Activated CD4-positive, alpha-beta T cell treated with anti-CD3 and anti-CD28 coated beads, Interleukin-2, Interleukin-6, amounts not matched to agents 100 ng/mL and 50 ng/mL, durations not matched to agents 16 hours and 8 hours (primary cell): ENCODE measurements at regions not wholly inside any gene's neighbourhood (a gene's known extent, or its start where the extent isn't known, plus 50 kb on each side); places are given as distances from the start of the nearest gene placed in this dataset.

Source experiments
- DNase-seq: peaks from one replicate; pipeline ENCODE4 v3.0.0-alpha.2; 2020

DNA sequence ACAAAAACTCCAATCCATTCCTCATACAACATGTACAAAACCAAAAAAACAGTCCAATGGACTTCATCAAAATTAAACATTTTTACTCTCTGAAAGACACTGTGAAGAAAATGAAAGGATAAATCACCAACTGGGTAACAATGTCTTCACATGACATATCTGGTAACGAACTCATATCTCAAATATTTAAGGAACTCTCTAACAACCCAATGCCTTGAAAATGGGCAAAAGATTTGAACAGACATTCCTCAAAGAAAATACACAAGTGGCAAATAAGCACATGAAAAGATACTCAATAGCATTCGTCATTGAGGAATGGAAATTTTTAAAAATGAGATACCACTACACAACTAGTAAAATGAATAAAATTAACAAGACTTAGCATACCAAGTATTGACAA is 198.7 kb upstream of the RASSF8 start:
- no peak for DNase-seq

GRCh38 chr12:25761356-25761755 is 197.1 kb upstream of the RASSF8 start:
- DNase-seq, result no peak

GRCh38 chr12:25764409-25764808 is 194.1 kb upstream of the RASSF8 start:
- DNase-seq, result no peak

DNA sequence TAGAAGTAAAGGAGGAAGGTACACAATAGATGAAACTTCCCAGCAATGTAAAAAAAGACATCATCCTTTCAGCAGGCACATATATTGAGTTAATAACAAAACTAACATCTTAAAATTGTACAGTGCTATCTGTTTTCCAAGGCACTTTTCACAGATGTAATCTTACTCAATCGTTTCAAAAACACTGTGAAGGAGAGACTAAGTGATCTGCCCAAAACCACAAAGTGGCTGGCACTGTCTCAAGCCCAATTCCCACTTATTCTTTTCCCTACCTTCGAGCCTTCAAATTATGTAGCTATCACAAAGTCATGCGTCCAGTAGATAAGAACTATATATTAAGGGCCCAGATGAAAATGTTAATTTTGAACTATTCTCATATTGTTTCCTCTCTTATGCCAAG is 193.6 kb upstream of the RASSF8 start:
- no peak for DNase-seq

DNA sequence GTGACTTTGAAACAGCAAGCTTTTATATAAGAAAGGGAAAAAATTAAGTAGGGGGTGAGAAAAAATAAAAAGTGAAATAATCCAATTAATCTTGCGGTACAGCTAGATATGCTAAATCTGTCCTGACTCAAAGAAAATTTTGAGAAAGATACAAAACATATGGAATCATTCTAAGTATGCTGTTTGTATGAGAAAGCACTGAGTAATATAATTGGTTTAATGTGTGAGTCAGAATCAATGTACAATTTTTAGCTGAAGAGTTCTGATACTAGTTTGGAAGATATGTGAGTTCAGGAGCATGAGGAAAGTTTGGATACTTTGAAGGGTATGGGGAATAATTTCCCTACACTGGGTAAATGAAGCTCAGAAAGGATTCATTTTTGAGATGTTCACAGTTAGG is 190.9 kb upstream of the RASSF8 start:
- no peak for DNase-seq

DNA sequence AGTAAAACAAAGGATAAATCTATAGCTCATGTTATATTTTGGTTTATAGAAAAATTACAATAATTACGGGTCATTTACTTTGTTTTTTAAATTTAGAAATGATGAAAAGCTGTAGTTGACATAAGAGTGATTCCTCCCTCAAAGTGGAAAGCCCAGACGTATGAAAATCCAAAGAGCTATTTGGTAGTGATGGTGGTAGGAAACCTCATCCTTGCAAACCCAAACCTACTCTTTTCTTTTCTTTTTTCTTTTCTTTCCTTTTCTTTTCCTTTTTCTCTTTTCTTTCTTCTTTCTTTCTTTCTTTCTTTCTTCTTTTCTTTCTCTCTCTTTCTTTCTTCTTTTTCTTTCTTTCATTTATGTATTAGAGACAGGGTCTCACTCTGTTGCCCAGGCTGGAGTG is 190.3 kb upstream of the RASSF8 start:
- no peak for DNase-seq

DNA sequence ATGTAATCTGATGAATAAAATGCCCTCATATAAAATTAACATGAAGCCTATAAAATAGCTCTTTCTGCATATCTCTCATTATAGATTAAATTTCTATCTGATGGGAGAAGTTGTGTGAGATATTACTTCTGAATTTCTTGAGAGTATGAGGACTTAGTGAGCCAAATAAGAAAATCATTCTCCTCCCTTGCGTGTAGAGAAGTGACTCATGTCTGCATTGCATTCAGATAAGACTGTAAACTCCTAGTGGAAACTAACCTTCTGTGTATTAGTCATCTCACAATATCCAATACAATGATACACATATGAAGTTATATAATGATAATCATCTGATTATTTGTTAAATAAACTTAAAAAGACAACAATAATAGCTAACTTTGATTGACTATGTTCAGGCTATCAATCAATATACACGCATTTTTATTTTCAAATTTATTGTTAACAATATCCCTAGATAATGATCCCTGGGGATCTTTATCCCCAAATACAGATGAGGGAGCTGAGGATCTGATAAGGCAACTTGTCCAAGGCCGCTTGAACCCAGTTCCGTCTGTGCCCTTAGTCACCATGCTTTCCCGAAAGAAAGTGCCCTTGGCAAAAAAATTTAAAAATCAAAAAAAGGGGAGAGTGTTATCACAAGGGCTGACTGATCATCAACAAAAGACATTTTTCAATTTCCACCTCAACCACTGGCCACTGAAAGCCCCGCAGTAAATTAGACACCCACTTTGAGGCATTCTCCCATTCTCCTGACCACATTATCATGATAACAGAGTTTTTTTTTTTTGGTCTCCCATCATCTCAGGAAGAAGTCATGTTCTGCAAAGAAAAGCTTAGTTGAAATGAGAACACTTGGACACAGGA is 189.2 kb upstream of the RASSF8 start:
- no peak for DNase-seq

DNA sequence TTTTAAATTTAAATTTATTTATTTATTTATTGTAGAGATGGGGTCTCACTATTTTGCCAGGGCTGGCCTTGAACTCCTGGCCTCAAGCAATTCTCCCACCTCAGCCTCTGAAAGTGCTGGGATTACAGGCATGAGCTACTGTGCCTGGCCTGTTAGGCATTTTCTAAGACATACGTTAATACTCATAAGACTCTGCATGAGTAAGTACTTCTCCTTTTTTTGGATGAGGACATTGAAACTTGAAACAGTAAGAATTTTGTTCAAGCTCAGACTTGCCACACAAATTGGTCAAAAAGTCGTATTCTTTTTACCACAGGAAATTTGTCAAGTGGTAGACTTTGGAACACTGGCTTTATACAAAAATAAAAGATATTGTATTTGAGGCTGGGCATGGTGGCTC is 187.4 kb upstream of the RASSF8 start:
- no peak for DNase-seq

- DNase-seq, result no peak
These were observed 187.0 kb upstream of the RASSF8 start for GRCh38 chr12:25771476-25771875.

DNA sequence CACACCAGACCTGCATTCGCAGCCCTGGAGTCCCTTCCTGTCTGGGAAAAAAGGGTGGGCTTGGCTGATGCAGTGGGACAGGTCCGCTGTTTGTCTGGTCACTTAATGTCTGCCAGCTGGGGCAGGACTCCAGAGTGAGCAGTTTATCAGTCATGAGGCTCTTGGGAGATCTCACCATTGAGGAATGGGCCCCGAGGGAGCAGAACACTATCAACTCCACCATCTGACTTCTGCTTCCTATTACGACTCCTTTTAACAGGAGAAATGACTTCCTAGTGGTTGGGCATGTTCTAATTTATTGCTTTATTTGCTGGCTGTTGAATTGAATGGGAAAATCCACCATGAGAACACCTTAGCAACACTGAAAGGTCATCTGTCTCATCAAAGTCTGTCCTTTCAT is 182.5 kb upstream of the RASSF8 start:
- DNase-seq, result no peak

DNA sequence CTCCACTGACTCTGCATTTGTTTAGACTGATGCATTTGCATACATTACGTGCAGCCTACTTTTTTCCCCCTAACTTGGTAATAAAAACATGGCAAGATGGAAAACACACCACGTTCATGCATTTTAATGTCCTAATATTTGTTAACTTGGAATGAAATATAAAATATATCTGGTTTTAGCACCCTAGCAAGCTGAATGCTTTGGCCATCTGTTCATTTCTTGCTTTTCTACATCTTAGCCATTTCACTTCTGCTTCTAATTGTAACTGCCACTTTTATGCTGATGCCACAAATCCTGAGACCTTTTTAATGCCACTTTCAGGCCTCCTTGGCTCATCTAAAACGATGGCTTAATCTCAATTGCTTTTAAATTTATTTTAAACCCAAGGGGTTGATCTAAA is 177.7 kb upstream of the RASSF8 start:
- no peak for DNase-seq

DNA sequence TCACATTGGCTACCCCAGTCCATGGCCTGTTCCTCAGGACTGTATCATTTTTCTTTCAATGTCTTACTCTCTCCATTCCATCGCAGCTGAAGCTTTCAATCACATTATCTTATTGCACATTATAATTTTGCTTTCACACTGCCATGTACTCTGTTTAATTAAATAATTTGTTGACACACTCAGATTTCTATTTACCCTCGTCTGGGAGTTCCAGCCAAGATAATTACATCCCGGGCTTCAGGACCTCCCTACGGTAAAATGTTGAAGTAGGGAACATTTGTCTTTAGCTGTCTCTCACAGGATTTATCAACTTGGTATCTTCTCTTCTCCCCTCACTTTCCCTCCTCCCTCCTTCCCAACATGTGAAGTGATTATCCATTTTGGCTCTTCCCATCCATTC is 177.2 kb upstream of the RASSF8 start:
- DNase-seq, result no peak

DNA sequence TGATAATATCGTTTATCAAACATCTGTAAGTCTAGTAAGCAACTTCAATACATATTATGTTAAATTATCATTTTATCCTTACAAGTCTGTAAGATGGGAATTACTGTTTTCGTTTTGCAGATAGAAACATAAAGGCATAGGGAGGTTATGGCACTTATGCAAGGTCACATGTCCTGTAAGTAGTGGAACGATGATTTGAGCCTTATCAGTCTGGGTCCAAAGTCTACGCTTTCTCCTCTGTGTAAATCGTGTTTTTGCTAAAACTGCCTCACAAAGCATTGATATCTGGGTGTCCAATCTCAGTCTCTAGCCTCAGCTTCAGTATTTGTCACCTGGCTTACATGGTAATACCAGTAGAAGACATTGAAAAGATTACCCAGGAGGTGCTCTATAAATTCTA is 174.9 kb upstream of the RASSF8 start:
- DNase-seq, result no peak

- DNase-seq, result no peak
These were observed 173.8 kb upstream of the RASSF8 start for GRCh38 chr12:25784669-25785068.

DNA sequence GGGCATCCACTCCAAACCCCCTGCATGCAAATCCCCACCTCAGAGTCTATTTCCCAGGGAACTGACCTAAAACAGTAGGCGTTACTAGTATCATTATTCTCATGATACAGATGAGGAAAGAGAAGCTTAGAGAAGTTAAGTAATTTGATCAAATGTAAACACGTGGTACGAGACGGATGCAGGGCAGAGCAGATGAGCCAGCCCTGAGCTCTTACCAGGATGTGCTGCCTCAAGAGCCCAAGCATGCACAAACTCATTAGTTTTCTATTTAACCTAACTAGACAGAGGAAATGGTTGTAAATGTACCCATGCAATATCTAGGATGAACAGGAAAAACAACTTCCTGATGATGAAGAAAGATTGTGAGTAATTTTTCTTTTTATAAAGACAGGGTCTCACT is 173.3 kb upstream of the RASSF8 start:
- DNase-seq, result no peak

DNA sequence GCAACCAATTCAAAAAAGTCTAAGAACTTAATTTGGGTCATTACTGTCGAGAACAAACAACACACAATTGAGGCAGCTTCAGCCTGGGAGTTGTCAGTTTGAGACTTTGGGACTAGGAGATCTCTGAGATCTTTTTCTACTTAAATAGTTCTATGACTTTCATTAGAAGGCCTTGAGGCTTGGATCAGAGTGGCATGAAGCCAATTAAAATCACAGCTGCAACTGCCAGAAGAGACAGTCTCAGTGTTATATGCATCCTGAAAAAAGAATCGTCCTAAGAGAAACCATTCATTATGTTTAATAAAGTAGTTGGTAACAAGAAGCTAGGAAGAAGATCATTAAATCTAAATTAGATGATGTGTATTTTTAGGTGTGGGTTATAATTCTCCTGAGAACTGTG is 170.8 kb upstream of the RASSF8 start:
- DNase-seq, result no peak

GRCh38 chr12:25788707-25789442 is 169.6 kb upstream of the RASSF8 start:
- DNase-seq, result no peak

GRCh38 chr12:25789541-25789944 is 168.9 kb upstream of the RASSF8 start:
- no peak for DNase-seq

DNA sequence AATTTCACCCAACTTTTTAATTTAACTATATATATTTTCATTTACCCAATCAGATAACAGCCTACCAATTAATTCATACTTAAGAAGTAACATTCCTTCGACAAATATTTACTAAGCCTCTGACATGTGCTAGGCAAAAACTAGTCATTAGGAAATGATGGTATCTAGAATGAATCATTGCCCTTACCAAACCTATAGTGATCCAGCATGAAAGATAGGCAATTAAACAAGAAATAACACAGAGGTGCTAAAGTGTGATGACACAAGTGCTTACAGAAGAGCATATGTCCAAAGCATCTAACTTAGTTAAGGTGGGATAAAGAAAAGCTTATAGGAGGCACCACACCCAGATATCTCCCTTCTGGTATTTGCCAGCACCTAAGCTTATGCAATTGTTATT is 166.5 kb upstream of the RASSF8 start:
- no peak for DNase-seq

- no peak for DNase-seq
These were observed 165.3 kb upstream of the RASSF8 start for GRCh38 chr12:25793196-25793595.

DNA sequence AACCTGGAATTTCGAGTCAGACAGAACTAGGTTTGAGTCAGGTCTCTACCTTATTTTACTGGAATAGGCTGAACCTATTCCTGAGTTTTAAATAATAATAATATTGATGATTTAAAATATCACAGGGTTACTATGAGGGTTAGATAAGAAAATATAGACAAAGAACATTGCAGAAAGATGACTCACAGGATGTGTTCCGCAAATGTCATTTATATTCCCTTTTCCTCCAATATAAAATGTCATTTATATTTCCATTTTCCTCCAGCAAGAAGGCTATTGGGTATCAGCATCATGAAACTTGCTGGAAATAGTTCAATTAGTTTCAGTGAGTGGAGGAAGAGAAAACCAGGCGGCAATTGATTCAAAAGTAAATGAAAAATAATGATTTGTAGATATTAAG is 163.9 kb upstream of the RASSF8 start:
- no peak for DNase-seq

GRCh38 chr12:25796523-25797000 is 161.9 kb upstream of the RASSF8 start:
- no peak for DNase-seq

DNA sequence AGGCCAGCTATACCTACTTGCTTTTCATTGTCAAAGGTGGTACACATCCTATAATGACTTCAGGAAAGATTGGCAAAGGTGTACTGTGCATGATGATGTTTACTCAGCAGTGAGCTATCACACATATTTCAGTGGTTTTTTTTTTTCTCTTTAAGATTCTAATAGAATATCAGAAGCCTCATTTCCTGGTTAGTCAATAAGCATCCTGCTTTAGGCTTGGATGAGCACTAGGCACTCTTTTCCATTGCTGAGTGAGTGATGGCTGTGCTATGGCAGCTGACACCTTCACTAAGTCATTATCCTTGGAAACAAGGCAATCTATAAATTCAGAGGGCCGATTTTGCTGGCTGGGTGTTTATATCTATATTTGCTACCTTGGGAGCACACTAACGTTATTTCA is 161.1 kb upstream of the RASSF8 start:
- DNase-seq, result no peak

DNA sequence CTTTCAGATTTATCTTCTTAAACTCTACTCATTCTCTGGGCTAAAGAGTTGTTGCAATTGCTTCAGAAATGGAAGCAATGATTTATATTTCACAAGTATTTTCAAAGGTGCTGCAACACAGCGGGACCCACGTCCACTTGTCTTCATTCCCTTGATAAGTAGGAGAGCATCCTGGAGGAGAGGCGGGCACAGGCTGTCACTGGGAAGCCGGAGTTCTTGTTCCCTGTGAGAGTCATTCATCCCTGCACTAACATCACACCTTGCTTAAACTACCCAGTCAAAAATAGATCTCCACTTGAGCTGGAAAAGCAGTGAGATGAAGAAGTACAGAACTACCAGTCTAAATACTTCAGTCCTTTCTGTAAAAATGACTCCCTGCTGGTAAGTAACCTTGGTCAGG is 160.5 kb upstream of the RASSF8 start:
- DNase-seq, result no peak
